ENCODE measurements at regions not wholly inside any gene's neighbourhood (a gene's known extent, or its start where the extent isn't known, plus 50 kb on each side); places are given as distances from the start of the nearest gene placed in this dataset.
A peak's percentile ranks its signal among the peaks of the same experiment; 100 is the strongest.

- Mint-ChIP-seq H3K27me3 (no peaks in the 10 kb centered on the region), H3K4me3 (no peak overlapping the region), H3K27ac (no peak overlapping the region), H3K9me3 (no peaks in the 10 kb centered on the region), H3K4me1 (ENCODE audit: low read depth) (no peaks in the 10 kb centered on the region), H3K36me3 (ENCODE audit: low read depth) (no peaks in the 10 kb centered on the region)
- intact Hi-C loops (cut with micrococcal nuclease): no loop called here
- DNase-seq (peak; percentile 32), ATAC-seq (peak; percentile 74)
- ChIA-PET POLR2A (interaction anchor here (0.6 kb wide), 1 partner anchor 48 kb away, joined by 3 read pairs; no protein-coding TSS in a partner anchor), CTCF (interaction anchor here (0.7 kb wide), 1 partner anchor 199 kb away, joined by 3 read pairs; no protein-coding TSS in a partner anchor)
- no peak for TF ChIP-seq CTCF (IDR thresholded peaks at IDR 0.05)
These were observed 65.9 kb downstream of the EFNB1 start for GRCh38 chrX:68894513-68895340.

- no peak overlapping the region for H3K27ac Mint-ChIP-seq
- no peaks in the 10 kb centered on the region for H3K27me3 Mint-ChIP-seq
- POLR2A ChIA-PET: interaction anchor here (0.6 kb wide), 1 partner anchor 47 kb away, joined by 3 read pairs; no protein-coding TSS in a partner anchor
- no peak for ATAC-seq
- no peak for TF ChIP-seq CTCF (IDR thresholded peaks at IDR 0.05)
- intact Hi-C loops (cut with micrococcal nuclease): no loop called here
- no peaks in the 10 kb centered on the region for H3K9me3 Mint-ChIP-seq
- H3K4me3 Mint-ChIP-seq: no peak overlapping the region
- no peak for DNase-seq
- no peaks in the 10 kb centered on the region for H3K4me1 Mint-ChIP-seq (ENCODE audit: low read depth)
- no peaks in the 10 kb centered on the region for H3K36me3 Mint-ChIP-seq (ENCODE audit: low read depth)
- CTCF ChIA-PET: interaction anchor here (0.7 kb wide), 1 partner anchor 199 kb away, joined by 3 read pairs; no protein-coding TSS in a partner anchor
These were observed 65.3 kb downstream of the EFNB1 start for GRCh38 chrX:68894142-68894512.

DNA sequence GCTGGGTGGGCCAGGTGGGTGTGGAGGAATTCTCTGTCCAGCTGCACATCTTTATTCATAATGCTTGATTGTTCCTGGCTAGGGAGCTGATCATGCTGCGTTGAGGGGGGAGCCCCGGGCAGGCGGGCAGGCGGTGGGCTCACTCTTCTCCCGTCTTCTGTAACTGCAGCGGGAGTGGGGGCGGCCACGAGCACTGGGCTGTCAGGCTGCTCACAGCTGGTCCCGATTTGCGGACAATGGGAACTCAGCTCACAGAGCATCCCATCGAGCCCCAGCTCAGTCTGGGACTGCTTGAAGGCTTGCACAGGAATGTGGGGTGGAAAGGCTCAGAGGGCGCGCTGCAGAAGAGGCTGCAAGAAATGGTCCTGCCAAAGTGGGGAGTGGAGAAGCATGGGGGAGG, 63.8 kb downstream of the EFNB1 start:
- Mint-ChIP-seq H3K27ac (no peak overlapping the region), H3K9me3 (no peaks in the 10 kb centered on the region), H3K4me1 (ENCODE audit: low read depth) (no peaks in the 10 kb centered on the region), H3K4me3 (no peak overlapping the region), H3K36me3 (ENCODE audit: low read depth) (no peaks in the 10 kb centered on the region), H3K27me3 (no peaks in the 10 kb centered on the region)
- DNase-seq (no peak), ATAC-seq (no peak)
- intact Hi-C loops (cut with micrococcal nuclease): no loop called here
- POLR2A ChIA-PET: no interaction called here
- no peak for TF ChIP-seq CTCF (IDR thresholded peaks at IDR 0.05)
- CTCF ChIA-PET: no interaction called here

DNA sequence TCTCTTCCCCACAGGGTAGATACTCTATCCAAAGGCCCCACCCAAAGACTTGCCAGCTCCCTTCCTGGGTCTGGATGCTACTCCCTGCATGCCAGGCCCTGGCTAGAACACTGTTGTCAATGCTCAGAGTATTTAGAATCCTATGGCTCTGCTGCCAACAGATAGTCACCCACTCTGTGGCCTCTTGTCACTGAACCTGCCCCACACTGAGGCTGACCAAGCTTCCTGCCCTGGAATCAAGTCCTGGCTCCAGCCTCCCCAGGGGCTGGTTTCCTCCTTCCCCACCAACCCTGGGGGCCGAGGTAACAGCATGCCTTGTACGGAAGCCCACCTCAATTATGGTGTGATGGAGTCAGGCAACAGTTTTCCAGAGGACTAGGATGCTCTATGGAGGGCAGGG, 63.3 kb downstream of the EFNB1 start:
- no peak overlapping the region for H3K27ac Mint-ChIP-seq
- ChIA-PET POLR2A (no interaction called here), CTCF (no interaction called here)
- H3K27me3 Mint-ChIP-seq: no peaks in the 10 kb centered on the region
- H3K4me1 Mint-ChIP-seq (ENCODE audit: low read depth): no peaks in the 10 kb centered on the region
- no peaks in the 10 kb centered on the region for H3K36me3 Mint-ChIP-seq (ENCODE audit: low read depth)
- H3K4me3 Mint-ChIP-seq: no peak overlapping the region
- intact Hi-C loops (cut with micrococcal nuclease): no loop called here
- no peaks in the 10 kb centered on the region for H3K9me3 Mint-ChIP-seq
- DNase-seq (no peak), ATAC-seq (no peak)
- no peak for TF ChIP-seq CTCF (IDR thresholded peaks at IDR 0.05)

Measured in activated CD8-positive, alpha-beta T cell treated with anti-CD3 and anti-CD28 coated beads for 36 hours (primary cell).